ENCODE measurements at regions not wholly inside any gene's neighbourhood (a gene's known extent, or its start where the extent isn't known, plus 50 kb on each side); places are given as distances from the start of the nearest gene placed in this dataset.

DNA sequence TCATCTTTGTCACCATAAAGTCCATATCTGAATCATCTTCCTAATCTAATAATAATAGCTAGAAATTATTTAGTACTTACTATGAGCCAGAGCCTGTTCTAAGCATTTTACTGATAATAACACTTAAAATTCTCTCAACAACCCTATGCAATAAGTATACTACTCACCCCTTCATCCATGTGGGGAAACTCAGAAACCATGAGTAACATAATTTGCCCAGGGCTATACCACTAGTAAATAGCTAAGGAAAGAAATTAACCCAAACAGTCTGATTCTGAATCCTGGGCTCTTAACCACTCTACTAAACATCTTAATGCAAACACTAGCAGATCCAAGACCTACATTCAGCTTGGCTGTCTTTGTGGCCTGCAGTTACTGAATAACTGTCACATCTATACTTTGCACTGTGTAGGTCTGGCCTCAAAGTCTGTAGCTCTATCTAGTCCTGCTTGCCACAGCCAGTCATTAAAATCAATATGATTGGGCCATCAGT is 394.8 kb upstream of the ESRRG start:
- H3K4me1 ChIP-seq (ENCODE audit: control insufficient read depth in 2 of 2, insufficient read depth in 2 of 2, low read length in 1 of 2): no peaks in the 10 kb centered on the region

DNA sequence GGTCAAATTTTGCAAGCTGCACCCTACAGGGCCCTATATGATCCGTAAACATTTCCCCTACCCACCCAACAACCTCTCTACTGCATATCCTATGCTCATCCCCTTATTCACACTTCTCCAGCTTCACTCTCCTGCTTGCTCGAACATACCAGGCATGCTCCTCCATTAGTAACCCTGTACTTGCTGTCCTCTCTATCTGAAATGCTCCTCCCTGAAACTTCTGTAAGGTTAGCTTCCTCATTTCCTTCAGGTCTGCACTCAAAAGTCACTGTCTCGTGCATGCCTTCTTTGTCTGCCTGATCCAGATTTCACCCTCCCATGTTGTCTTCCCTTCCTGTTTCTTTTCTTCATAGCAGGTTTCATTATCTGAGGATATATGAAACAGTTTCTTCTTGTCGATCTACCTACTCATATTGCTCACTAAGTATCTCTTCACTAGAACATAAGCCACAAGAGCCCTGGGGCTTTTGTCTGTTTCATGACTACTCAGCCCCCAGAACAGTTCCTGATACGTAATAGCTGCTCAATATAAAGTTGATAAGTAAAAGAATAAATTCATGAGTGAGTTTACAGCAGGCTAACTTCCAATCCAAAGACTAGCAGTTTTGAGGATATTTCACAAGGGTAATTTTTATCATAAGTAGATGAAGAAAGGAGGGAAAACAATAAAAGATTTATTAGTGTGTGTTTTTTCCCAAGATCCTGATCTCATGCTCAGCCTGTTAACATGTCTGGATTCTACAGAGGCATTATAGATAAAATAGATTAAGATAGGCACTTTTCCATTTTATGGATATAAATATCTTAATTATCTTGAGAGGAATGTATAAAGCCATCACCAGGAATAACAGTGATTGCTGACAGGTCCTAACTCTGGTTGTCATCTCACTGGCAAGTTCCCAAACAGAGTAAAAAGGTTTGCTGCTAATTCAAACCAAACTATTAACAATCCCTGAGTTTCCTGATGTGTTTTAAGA is 392.5 kb upstream of the ESRRG start:
- Histone ChIP-seq H3K4me3 (ENCODE audit: low read depth in 1 of 2, low read length in 2 of 2) (no peak overlapping the region), H3K9me3 (ENCODE audit: control insufficient read depth in 2 of 2, insufficient read depth in 1 of 2, low read depth in 1 of 2, low read length in 1 of 2) (no peaks in the 10 kb centered on the region), H3K27ac (ENCODE audit: low read depth in 2 of 2, low read length in 1 of 2) (no peak overlapping the region), H3K4me1 (ENCODE audit: control insufficient read depth in 2 of 2, insufficient read depth in 2 of 2, low read length in 1 of 2) (no peaks in the 10 kb centered on the region), H3K36me3 (ENCODE audit: control insufficient read depth in 2 of 2, insufficient read depth in 2 of 2, low read length in 1 of 2) (no peaks in the 10 kb centered on the region), H3K27me3 (ENCODE audit: control insufficient read depth in 1 of 2, insufficient read depth in 2 of 2, low read length in 2 of 2) (no peaks in the 10 kb centered on the region)
- WGBS, 2 donors: 70 to 75% methylated on average over 5 of the region's 5 CpGs

More for the DNA sequence above, 394.8 kb upstream of the ESRRG start:
- no peaks in the 10 kb centered on the region for H3K27me3 ChIP-seq (ENCODE audit: control insufficient read depth in 1 of 2, insufficient read depth in 2 of 2, low read length in 2 of 2)
- H3K9me3 ChIP-seq (ENCODE audit: control insufficient read depth in 2 of 2, insufficient read depth in 1 of 2, low read depth in 1 of 2, low read length in 1 of 2): no peaks in the 10 kb centered on the region
- H3K27ac ChIP-seq (ENCODE audit: low read depth in 2 of 2, low read length in 1 of 2): no peak overlapping the region
- H3K4me3 ChIP-seq (ENCODE audit: low read depth in 1 of 2, low read length in 2 of 2): no peak overlapping the region
- no peaks in the 10 kb centered on the region for H3K36me3 ChIP-seq (ENCODE audit: control insufficient read depth in 2 of 2, insufficient read depth in 2 of 2, low read length in 1 of 2)

DNA sequence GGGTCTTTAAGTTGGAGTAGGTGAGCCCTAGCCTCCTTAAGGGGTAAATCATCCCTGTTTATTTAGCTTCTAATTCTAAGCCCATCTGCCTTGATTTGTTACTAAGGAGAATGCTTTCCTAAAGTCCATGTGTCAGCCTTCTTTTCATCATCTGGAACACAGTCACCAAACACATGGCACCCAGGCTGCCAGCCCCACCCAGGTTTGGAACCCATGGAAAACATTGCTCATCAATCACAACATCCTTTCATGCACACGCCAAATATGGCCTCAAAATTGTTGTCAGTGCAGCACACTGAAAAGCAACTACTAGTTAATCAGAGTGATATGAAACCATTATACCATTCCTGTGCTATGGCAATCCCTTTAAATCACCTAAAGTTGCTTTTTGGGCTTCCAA is 386.7 kb upstream of the ESRRG start:
- H3K4me1 ChIP-seq (ENCODE audit: control insufficient read depth in 2 of 2, insufficient read depth in 2 of 2, low read length in 1 of 2): no peaks in the 10 kb centered on the region
- no peaks in the 10 kb centered on the region for H3K9me3 ChIP-seq (ENCODE audit: control insufficient read depth in 2 of 2, insufficient read depth in 1 of 2, low read depth in 1 of 2, low read length in 1 of 2)
- 44 to 48% methylated on average over 1 of the region's 1 CpG for WGBS, 2 donors
- no peaks in the 10 kb centered on the region for H3K27me3 ChIP-seq (ENCODE audit: control insufficient read depth in 1 of 2, insufficient read depth in 2 of 2, low read length in 2 of 2)
- H3K27ac ChIP-seq (ENCODE audit: low read depth in 2 of 2, low read length in 1 of 2): no peak overlapping the region
- no peak overlapping the region for H3K4me3 ChIP-seq (ENCODE audit: low read depth in 1 of 2, low read length in 2 of 2)
- H3K36me3 ChIP-seq (ENCODE audit: control insufficient read depth in 2 of 2, insufficient read depth in 2 of 2, low read length in 1 of 2): no peaks in the 10 kb centered on the region

DNA sequence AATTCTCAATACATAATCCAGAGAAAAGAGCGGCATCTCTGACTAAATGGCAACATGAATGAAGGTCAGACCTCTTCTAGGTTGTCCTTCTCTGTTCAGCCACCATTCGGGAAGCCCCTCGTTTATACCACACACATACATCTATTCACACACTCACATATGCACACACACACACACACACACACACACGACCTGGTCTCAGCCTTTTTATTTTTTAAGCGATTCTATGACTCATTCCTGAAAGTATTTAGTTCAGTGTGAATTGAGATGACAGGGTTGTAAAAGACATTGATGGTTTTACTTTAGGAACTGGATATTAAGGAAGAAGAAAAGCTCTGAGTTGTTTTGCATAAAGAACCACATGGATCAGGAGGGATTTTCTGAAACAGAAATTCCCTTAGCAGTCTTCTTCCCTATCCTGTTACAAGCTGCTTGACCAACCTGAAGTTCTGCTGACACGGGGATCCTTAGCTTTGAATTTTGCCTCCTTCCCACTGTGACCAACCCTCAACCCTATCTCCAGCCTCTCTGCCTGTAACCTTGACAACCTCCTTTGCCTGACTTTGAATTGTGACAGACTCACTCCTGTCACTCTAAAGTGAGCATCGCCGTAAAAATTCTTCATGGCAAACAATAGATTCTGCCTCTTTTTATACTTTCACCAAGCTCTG is 383.1 kb upstream of the ESRRG start:
- WGBS, 2 donors: 55 to 58% methylated on average over 8 of the region's 8 CpGs

DNA sequence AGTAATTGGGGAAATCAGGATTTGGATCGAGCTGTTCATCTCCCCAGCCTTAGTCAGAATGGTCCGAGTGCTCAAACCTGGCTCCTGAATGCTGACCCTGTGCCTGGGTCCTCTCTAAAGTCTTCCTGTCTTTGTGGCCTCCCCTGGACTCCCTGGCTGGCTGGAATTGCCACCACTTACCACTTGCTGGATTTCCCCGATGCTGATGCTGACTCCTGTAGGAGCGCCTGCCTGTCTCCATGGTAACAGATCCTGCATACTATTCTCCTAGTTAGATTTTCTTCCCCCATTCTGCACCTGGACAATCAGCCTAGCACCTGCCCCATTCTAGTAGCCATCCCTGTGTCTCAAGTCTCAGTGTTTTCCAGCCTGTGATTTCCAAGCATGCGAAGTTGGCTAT is 382.2 kb upstream of the ESRRG start:
- no peak overlapping the region for H3K27ac ChIP-seq (ENCODE audit: low read depth in 2 of 2, low read length in 1 of 2)
- no peak overlapping the region for H3K4me3 ChIP-seq (ENCODE audit: low read depth in 1 of 2, low read length in 2 of 2)
- H3K9me3 ChIP-seq (ENCODE audit: control insufficient read depth in 2 of 2, insufficient read depth in 1 of 2, low read depth in 1 of 2, low read length in 1 of 2): no peaks in the 10 kb centered on the region
- no peaks in the 10 kb centered on the region for H3K36me3 ChIP-seq (ENCODE audit: control insufficient read depth in 2 of 2, insufficient read depth in 2 of 2, low read length in 1 of 2)
- H3K27me3 ChIP-seq (ENCODE audit: control insufficient read depth in 1 of 2, insufficient read depth in 2 of 2, low read length in 2 of 2): no peaks in the 10 kb centered on the region
- H3K4me1 ChIP-seq (ENCODE audit: control insufficient read depth in 2 of 2, insufficient read depth in 2 of 2, low read length in 1 of 2): no peaks in the 10 kb centered on the region
- WGBS, 2 donors: 85 to 89% methylated on average over 5 of the region's 5 CpGs

More for the DNA sequence above, 383.1 kb upstream of the ESRRG start:
- Histone ChIP-seq H3K9me3 (ENCODE audit: control insufficient read depth in 2 of 2, insufficient read depth in 1 of 2, low read depth in 1 of 2, low read length in 1 of 2) (no peaks in the 10 kb centered on the region), H3K27ac (ENCODE audit: low read depth in 2 of 2, low read length in 1 of 2) (no peak overlapping the region), H3K4me1 (ENCODE audit: control insufficient read depth in 2 of 2, insufficient read depth in 2 of 2, low read length in 1 of 2) (no peaks in the 10 kb centered on the region), H3K36me3 (ENCODE audit: control insufficient read depth in 2 of 2, insufficient read depth in 2 of 2, low read length in 1 of 2) (no peaks in the 10 kb centered on the region), H3K27me3 (ENCODE audit: control insufficient read depth in 1 of 2, insufficient read depth in 2 of 2, low read length in 2 of 2) (no peaks in the 10 kb centered on the region), H3K4me3 (ENCODE audit: low read depth in 1 of 2, low read length in 2 of 2) (no peak overlapping the region)

GRCh38 chr1:217097819-217098218 is 374.6 kb upstream of the ESRRG start:
- no peaks in the 10 kb centered on the region for H3K4me1 ChIP-seq (ENCODE audit: control insufficient read depth in 2 of 2, insufficient read depth in 2 of 2, low read length in 1 of 2)

DNA sequence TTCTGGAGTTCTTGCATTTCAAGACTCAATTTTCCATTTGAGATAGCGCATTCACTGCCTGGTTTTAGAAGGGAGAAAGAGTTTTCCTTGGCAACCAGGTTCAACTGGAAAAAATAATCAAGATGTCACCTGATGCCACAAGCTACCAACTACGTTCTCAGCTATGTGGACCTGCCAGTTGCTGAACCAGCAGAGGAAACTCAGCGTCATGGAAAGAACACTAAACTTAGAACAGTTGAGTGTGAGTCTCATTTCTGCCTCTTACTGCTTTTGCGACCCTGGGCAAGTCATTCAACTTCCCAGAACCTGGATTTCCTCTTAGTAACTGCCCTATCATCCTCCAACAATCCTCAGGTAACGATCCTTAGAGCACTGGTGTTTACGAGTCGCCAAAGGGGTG is 373.0 kb upstream of the ESRRG start:
- Histone ChIP-seq H3K4me1 (ENCODE audit: control insufficient read depth in 2 of 2, insufficient read depth in 2 of 2, low read length in 1 of 2) (no peaks in the 10 kb centered on the region), H3K36me3 (ENCODE audit: control insufficient read depth in 2 of 2, insufficient read depth in 2 of 2, low read length in 1 of 2) (no peaks in the 10 kb centered on the region), H3K4me3 (ENCODE audit: low read depth in 1 of 2, low read length in 2 of 2) (no peak overlapping the region), H3K27ac (ENCODE audit: low read depth in 2 of 2, low read length in 1 of 2) (no peak overlapping the region), H3K27me3 (ENCODE audit: control insufficient read depth in 1 of 2, insufficient read depth in 2 of 2, low read length in 2 of 2) (no peaks in the 10 kb centered on the region), H3K9me3 (ENCODE audit: control insufficient read depth in 2 of 2, insufficient read depth in 1 of 2, low read depth in 1 of 2, low read length in 1 of 2) (no peaks in the 10 kb centered on the region)
- WGBS, 2 donors: 79 to 81% methylated on average over 7 of the region's 7 CpGs

More at GRCh38 chr1:217097819-217098218, 374.6 kb upstream of the ESRRG start:
- no peaks in the 10 kb centered on the region for H3K36me3 ChIP-seq (ENCODE audit: control insufficient read depth in 2 of 2, insufficient read depth in 2 of 2, low read length in 1 of 2)
- no peak overlapping the region for H3K4me3 ChIP-seq (ENCODE audit: low read depth in 1 of 2, low read length in 2 of 2)
- H3K27me3 ChIP-seq (ENCODE audit: control insufficient read depth in 1 of 2, insufficient read depth in 2 of 2, low read length in 2 of 2): no peaks in the 10 kb centered on the region
- H3K9me3 ChIP-seq (ENCODE audit: control insufficient read depth in 2 of 2, insufficient read depth in 1 of 2, low read depth in 1 of 2, low read length in 1 of 2): no peaks in the 10 kb centered on the region
- no peak overlapping the region for H3K27ac ChIP-seq (ENCODE audit: low read depth in 2 of 2, low read length in 1 of 2)

DNA sequence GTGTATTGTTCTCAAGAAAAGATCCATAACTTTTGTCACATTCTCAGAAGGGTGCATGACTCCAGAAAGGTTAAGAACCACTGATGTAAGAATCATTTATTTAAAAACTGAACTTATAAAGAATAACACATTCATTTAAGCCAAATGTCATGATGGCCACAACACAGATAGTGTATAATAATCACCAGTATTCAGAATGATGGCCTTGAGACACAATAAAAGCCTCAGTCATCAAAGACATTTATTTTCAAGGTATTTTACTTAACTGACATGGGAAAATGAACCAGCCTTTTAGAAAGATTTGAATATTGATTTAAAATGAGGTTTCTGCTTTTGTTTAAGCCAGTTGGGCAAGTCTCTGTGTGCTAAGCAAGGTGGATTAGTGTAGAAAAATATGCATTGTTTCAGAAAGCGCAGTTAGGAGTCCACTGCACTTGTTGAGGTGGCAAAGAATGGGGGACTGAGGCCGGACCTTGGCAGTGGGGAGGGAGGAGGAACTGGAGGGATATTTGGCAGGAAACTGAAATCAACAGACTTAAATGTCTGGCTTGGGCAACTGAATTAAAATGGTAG is 371.9 kb upstream of the ESRRG start:
- H3K36me3 ChIP-seq (ENCODE audit: control insufficient read depth in 2 of 2, insufficient read depth in 2 of 2, low read length in 1 of 2): no peaks in the 10 kb centered on the region
- no peaks in the 10 kb centered on the region for H3K9me3 ChIP-seq (ENCODE audit: control insufficient read depth in 2 of 2, insufficient read depth in 1 of 2, low read depth in 1 of 2, low read length in 1 of 2)
- no peaks in the 10 kb centered on the region for H3K27me3 ChIP-seq (ENCODE audit: control insufficient read depth in 1 of 2, insufficient read depth in 2 of 2, low read length in 2 of 2)
- WGBS, 2 donors: 56 to 65% methylated on average over 2 of the region's 2 CpGs
- H3K4me1 ChIP-seq (ENCODE audit: control insufficient read depth in 2 of 2, insufficient read depth in 2 of 2, low read length in 1 of 2): peaks cover 0 to under 1% of the 10 kb centered on the region in 2 donors
- no peak overlapping the region for H3K4me3 ChIP-seq (ENCODE audit: low read depth in 1 of 2, low read length in 2 of 2)
- no peak overlapping the region for H3K27ac ChIP-seq (ENCODE audit: low read depth in 2 of 2, low read length in 1 of 2)

DNA sequence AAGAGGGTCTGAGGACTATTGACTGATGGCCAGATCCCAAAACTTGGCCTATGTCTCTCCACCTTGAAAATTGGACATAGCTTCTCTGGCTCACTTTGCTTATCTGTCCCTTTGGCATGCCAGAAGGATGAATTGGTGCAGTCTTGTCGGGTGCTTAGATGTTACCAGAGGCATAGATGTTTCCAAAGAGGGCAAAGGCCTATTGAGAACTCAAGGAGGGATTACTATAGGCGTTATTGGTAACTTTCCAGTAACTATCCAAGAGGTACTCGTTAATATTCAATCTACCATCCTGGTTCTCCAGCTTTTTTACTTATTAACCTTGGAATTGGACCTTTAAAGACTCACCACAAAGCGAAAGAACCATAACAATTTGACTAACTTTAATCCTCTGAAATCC is 368.3 kb upstream of the ESRRG start:
- Histone ChIP-seq H3K27ac (ENCODE audit: low read depth in 2 of 2, low read length in 1 of 2) (no peak overlapping the region), H3K27me3 (ENCODE audit: control insufficient read depth in 1 of 2, insufficient read depth in 2 of 2, low read length in 2 of 2) (no peaks in the 10 kb centered on the region), H3K4me3 (ENCODE audit: low read depth in 1 of 2, low read length in 2 of 2) (no peak overlapping the region), H3K36me3 (ENCODE audit: control insufficient read depth in 2 of 2, insufficient read depth in 2 of 2, low read length in 1 of 2) (no peaks in the 10 kb centered on the region), H3K4me1 (ENCODE audit: control insufficient read depth in 2 of 2, insufficient read depth in 2 of 2, low read length in 1 of 2) (peaks cover 0 to 3% of the 10 kb centered on the region in 2 donors), H3K9me3 (ENCODE audit: control insufficient read depth in 2 of 2, insufficient read depth in 1 of 2, low read depth in 1 of 2, low read length in 1 of 2) (no peaks in the 10 kb centered on the region)
- 77 to 88% methylated on average over 4 of the region's 4 CpGs for WGBS, 2 donors

Measured in esophagus (tissue), 2 donors.